ENCODE measurements at regions not wholly inside any gene's neighbourhood (a gene's known extent, or its start where the extent isn't known, plus 50 kb on each side); places are given as distances from the start of the nearest gene placed in this dataset.

DNA sequence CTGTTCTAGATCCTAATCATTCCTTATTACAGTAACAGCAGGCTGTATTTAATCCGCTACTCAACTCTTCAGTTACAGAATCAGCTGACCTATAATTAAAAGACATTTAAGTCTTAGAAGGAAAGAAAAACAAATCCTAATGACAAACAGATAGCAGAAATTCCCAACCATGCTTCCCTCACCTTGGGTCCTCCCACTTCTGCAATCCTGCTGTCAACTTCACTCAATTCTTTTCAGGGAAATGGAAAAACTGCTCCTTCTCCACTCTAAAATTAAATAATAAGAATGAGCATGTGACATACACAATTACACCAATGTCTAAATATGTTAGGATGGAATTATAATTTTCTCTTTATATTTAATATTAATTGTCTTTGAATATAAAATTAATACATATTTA is 182.6 kb upstream of the LYPLAL1 start:
- Histone ChIP-seq H3K79me2 (ENCODE audit: insufficient read depth, low read depth, low read length) (no peaks in the 10 kb centered on the region), H3K36me3 (ENCODE audit: insufficient read depth, low read length) (no peaks in the 10 kb centered on the region), H4K20me1 (ENCODE audit: insufficient read depth, low read length) (no peaks in the 10 kb centered on the region), H3K4me3 (ENCODE audit: low read depth, low read length, poor library complexity, severe bottlenecking) (no peak overlapping the region), H3K4me2 (ENCODE audit: low read length) (no peak overlapping the region), H3K9me3 (ENCODE audit: low read length) (no peaks in the 10 kb centered on the region), H2AFZ (ENCODE audit: low read length) (no peak overlapping the region), H3K9me2 (ENCODE audit: insufficient read depth, low read length) (no peaks in the 10 kb centered on the region), H3K27ac (ENCODE audit: low read depth, low read length, poor library complexity, severe bottlenecking) (no peak overlapping the region), H3K4me1 (ENCODE audit: insufficient read depth, low read length, poor library complexity, severe bottlenecking) (no peaks in the 10 kb centered on the region)
- POLR2A ChIA-PET: interaction anchor here (1.1 kb wide), 1 partner anchor 19 kb away, joined by 3 read pairs; no protein-coding TSS in a partner anchor
- BruUV-seq (replicated peaks): no TSS peak
- CTCF ChIA-PET (ENCODE audit: unreplicated experiment): no interaction called here
- no peak for DNase-seq (ENCODE audit: low spot score)
- intact Hi-C loops (cut with micrococcal nuclease; ENCODE audit: unreplicated experiment): no loop called here
- TF ChIP-seq, protein P1, sequence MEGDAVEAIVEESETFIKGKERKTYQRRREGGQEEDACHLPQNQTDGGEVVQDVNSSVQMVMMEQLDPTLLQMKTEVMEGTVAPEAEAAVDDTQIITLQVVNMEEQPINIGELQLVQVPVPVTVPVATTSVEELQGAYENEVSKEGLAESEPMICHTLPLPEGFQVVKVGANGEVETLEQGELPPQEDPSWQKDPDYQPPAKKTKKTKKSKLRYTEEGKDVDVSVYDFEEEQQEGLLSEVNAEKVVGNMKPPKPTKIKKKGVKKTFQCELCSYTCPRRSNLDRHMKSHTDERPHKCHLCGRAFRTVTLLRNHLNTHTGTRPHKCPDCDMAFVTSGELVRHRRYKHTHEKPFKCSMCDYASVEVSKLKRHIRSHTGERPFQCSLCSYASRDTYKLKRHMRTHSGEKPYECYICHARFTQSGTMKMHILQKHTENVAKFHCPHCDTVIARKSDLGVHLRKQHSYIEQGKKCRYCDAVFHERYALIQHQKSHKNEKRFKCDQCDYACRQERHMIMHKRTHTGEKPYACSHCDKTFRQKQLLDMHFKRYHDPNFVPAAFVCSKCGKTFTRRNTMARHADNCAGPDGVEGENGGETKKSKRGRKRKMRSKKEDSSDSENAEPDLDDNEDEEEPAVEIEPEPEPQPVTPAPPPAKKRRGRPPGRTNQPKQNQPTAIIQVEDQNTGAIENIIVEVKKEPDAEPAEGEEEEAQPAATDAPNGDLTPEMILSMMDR (conservative IDR thresholded peaks at IDR 0.05; ENCODE audit: low read length): no peak
- TF ChIP-seq EZH2phosphoT487 (IDR thresholded peaks at IDR 0.05; ENCODE audit: borderline replicate concordance, low read depth, low read length): no peak

DNA sequence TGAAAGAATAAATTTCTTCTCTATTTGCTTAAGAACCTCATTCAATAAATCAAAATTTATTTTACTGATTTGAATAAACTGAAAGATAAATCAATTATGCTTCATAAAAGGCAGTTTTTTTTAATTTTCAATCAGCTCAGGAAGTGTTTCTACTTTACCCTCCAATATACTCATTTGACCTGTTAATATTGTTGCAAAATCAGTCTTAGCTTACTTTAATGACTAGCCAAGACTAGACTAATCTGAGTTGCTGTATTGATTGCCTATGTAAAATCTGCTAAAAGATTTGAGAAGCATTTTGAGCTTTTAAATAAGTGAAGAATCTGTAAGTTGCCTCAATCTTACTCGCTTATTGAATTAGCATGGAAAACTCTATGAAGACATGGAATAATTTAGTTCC is 179.1 kb upstream of the LYPLAL1 start:
- no TSS peak for BruUV-seq (replicated peaks)
- no peak for DNase-seq (ENCODE audit: low spot score)
- TF ChIP-seq, protein P1 (conservative IDR thresholded peaks at IDR 0.05; ENCODE audit: low read length): no peak
- no peak for TF ChIP-seq EZH2phosphoT487 (IDR thresholded peaks at IDR 0.05; ENCODE audit: borderline replicate concordance, low read depth, low read length)
- intact Hi-C loops (cut with micrococcal nuclease; ENCODE audit: unreplicated experiment): no loop called here
- H3K4me3 ChIP-seq (ENCODE audit: low read depth, low read length, poor library complexity, severe bottlenecking): no peak overlapping the region
- no peak overlapping the region for H3K27ac ChIP-seq (ENCODE audit: low read depth, low read length, poor library complexity, severe bottlenecking)
- ChIA-PET CTCF (ENCODE audit: unreplicated experiment) (no interaction called here), POLR2A (no interaction called here)
- no peak overlapping the region for H2AFZ ChIP-seq (ENCODE audit: low read length)
- H3K9me2 ChIP-seq (ENCODE audit: insufficient read depth, low read length): no peaks in the 10 kb centered on the region
- no peaks in the 10 kb centered on the region for H3K79me2 ChIP-seq (ENCODE audit: insufficient read depth, low read depth, low read length)
- H3K4me1 ChIP-seq (ENCODE audit: insufficient read depth, low read length, poor library complexity, severe bottlenecking): no peaks in the 10 kb centered on the region
- no peaks in the 10 kb centered on the region for H4K20me1 ChIP-seq (ENCODE audit: insufficient read depth, low read length)
- H3K9me3 ChIP-seq (ENCODE audit: low read length): no peaks in the 10 kb centered on the region
- no peaks in the 10 kb centered on the region for H3K36me3 ChIP-seq (ENCODE audit: insufficient read depth, low read length)
- no peak overlapping the region for H3K4me2 ChIP-seq (ENCODE audit: low read length)

DNA sequence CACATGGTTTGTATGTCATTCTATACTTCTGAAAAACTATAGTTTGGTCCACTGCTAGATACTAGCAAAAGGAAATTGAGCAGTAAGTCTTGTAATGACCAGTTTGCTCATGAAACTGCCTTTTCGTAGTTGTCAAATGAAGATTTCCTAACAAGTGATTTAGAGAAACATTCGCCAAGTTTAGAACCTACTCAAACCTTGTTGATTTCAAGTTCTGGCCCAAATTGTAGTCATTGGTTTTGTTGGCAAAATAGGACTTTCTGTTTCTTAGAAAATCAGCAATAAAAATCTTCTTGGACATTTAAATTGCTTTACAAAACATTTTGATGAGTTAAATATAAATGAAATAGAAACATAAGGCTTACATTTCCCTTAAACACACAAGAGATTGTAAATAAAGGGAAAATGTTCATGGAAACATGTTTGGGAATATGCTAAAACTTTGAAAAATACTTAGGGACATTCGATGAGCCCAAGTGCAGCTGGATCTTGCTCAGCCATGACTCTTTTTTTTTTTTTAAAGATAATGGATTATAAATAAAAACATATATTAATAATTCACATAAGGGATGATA is 178.5 kb upstream of the LYPLAL1 start:
- DNase-seq (ENCODE audit: low spot score): no peak
- H3K4me1 ChIP-seq (ENCODE audit: insufficient read depth, low read length, poor library complexity, severe bottlenecking): no peaks in the 10 kb centered on the region
- no peak for TF ChIP-seq EZH2phosphoT487 (IDR thresholded peaks at IDR 0.05; ENCODE audit: borderline replicate concordance, low read depth, low read length)
- TF ChIP-seq, protein P1 (conservative IDR thresholded peaks at IDR 0.05; ENCODE audit: low read length): no peak
- H2AFZ ChIP-seq (ENCODE audit: low read length): no peak overlapping the region
- no peaks in the 10 kb centered on the region for H3K9me3 ChIP-seq (ENCODE audit: low read length)
- H3K36me3 ChIP-seq (ENCODE audit: insufficient read depth, low read length): no peaks in the 10 kb centered on the region
- no peaks in the 10 kb centered on the region for H3K79me2 ChIP-seq (ENCODE audit: insufficient read depth, low read depth, low read length)
- POLR2A ChIA-PET: no interaction called here
- H4K20me1 ChIP-seq (ENCODE audit: insufficient read depth, low read length): no peaks in the 10 kb centered on the region
- intact Hi-C loops (cut with micrococcal nuclease; ENCODE audit: unreplicated experiment): no loop called here
- H3K9me2 ChIP-seq (ENCODE audit: insufficient read depth, low read length): no peaks in the 10 kb centered on the region
- no peak overlapping the region for H3K4me3 ChIP-seq (ENCODE audit: low read depth, low read length, poor library complexity, severe bottlenecking)
- CTCF ChIA-PET (ENCODE audit: unreplicated experiment): no interaction called here
- BruUV-seq (replicated peaks): no TSS peak
- H3K4me2 ChIP-seq (ENCODE audit: low read length): no peak overlapping the region
- H3K27ac ChIP-seq (ENCODE audit: low read depth, low read length, poor library complexity, severe bottlenecking): no peak overlapping the region

Measured in OCI-LY7 (cell line).